B cell (primary cell): ENCODE measurements at regions not wholly inside any gene's neighbourhood (a gene's known extent, or its start where the extent isn't known, plus 50 kb on each side); places are given as distances from the start of the nearest gene placed in this dataset.

Experiments used
- EZH2 ChIP-seq: IDR thresholded peaks from 2 replicates; pipeline ENCODE4 v1.6.1; 2012; ENCODE audit warnings: borderline replicate concordance, low read depth, mild to moderate bottlenecking, moderate library complexity, low read length; ENCODE audit not compliant: insufficient read depth, poor library complexity, severe bottlenecking
- TF ChIP-seq, protein P1 (sequence below): fragments of 200-600 bp; IDR thresholded peaks from one replicate; pipeline ENCODE4 v1.8.0; 2022; ENCODE audit warnings: antibody characterized with exemption, mild to moderate bottlenecking

DNA sequence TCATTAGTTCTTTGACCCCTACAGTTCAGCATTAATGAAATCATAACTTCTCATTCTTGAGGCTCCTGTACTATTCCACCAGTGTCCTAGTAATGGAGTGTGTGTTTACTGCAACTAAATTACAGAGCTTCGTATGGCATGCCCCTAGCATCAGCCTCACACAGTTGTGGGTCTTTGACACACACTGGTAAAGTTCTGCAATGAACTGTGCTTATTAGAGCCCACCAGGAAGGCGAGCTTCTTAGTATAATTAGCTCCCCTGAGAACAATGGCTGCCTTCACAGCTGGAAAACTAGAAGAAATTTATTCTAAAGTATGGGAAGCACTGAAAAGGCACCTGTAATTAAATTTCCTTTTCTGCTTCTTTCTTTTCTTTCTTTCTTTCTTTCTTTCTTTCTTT, 251.1 kb upstream of the RGS18 start:
- TF ChIP-seq, protein P1, sequence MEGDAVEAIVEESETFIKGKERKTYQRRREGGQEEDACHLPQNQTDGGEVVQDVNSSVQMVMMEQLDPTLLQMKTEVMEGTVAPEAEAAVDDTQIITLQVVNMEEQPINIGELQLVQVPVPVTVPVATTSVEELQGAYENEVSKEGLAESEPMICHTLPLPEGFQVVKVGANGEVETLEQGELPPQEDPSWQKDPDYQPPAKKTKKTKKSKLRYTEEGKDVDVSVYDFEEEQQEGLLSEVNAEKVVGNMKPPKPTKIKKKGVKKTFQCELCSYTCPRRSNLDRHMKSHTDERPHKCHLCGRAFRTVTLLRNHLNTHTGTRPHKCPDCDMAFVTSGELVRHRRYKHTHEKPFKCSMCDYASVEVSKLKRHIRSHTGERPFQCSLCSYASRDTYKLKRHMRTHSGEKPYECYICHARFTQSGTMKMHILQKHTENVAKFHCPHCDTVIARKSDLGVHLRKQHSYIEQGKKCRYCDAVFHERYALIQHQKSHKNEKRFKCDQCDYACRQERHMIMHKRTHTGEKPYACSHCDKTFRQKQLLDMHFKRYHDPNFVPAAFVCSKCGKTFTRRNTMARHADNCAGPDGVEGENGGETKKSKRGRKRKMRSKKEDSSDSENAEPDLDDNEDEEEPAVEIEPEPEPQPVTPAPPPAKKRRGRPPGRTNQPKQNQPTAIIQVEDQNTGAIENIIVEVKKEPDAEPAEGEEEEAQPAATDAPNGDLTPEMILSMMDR: no peak
- no peak for TF ChIP-seq EZH2
